ENCODE measurements at regions not wholly inside any gene's neighbourhood (a gene's known extent, or its start where the extent isn't known, plus 50 kb on each side); places are given as distances from the start of the nearest gene placed in this dataset.

- TF ChIP-seq CTCF (IDR thresholded peaks at IDR 0.05) (no peak), RFX5 (IDR thresholded peaks at IDR 0.05; ENCODE audit: low read length) (no peak), EZH2phosphoT487 (IDR thresholded peaks at IDR 0.05; ENCODE audit: borderline replicate concordance, low read depth) (no peak), REST (IDR thresholded peaks at IDR 0.05; ENCODE audit: low read depth, low read length) (no peak), GABPA (IDR thresholded peaks at IDR 0.05; ENCODE audit: low read depth) (no peak), TAF1 (IDR thresholded peaks at IDR 0.05; ENCODE audit: borderline replicate concordance, low read depth, low read length) (no peak), TCF12 (IDR thresholded peaks at IDR 0.05) (no peak), EP300 (IDR thresholded peaks at IDR 0.05; ENCODE audit: borderline replicate concordance in 1 of 2, low read depth in 1 of 2, low read length in 1 of 2) (no peak), IRF3 (IDR thresholded peaks at IDR 0.05; ENCODE audit: low read depth, low read length) (no peak), NRF1 (IDR thresholded peaks at IDR 0.05; ENCODE audit: low read depth, low read length) (no peak), FOSL2 (IDR thresholded peaks at IDR 0.05; ENCODE audit: borderline replicate concordance, low read depth) (no peak), RCOR1 (IDR thresholded peaks at IDR 0.05; ENCODE audit: low read length) (no peak), FOXJ3 (CRISPR knock-in tag; IDR thresholded peaks at IDR 0.05) (no peak)
Observed at GRCh38 chr10:128318913-128319312, 192.7 kb upstream of the MKI67 start.
